T-helper 2 cell (primary cell): ENCODE measurements at regions not wholly inside any gene's neighbourhood (a gene's known extent, or its start where the extent isn't known, plus 50 kb on each side); places are given as distances from the start of the nearest gene placed in this dataset.
"Not testable (repeated sequence)": the region's sequence is repeated elsewhere in the genome, so short reads cannot be mapped to it uniquely, and the experiment has no call there.

Source experiments
- DNase-seq, 5 experiments: peaks; one replicate each; pipeline versions ENCODE4 v3.0.0 to v3.0.0-alpha.2; 2012 to 2022

DNA sequence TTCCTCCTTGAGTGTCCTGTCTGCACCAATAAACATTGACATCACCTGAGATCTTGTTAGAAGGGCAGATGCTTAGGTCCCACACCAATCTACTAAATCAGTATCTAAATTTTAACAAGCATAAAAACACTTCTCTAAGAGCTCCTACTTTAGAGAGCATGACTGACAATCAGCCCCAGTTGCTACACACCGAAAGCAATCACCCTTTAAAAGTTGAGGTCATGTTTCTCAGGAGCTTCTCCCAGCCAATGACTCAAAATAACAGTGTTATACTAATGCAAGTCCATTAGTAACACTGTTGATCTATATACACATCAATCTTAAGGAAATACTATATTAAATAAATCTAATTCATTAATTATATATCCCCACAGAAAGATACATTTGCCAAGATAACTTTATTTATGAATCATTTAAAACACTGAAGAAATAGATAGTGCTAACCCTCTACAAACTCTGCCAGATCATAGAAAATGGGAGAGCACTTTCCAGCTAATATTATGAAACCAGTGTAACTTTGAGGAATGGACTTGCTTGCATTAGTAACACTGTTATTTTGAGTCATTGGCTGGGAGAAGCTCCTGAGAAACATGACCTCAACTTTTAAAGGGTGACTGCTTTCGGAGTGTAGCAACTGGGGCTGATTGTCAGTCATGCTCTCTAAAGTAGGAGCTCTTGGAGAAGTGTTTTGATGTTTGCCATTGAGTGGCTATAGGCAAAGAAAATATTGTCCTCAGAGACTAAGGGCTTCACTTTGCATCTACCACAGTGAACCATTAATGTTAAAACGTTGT, 109.8 kb upstream of the HDX start:
- DNase-seq, result no peak

GRCh38 chrX:84634201-84634782, 132.0 kb upstream of the HDX start:
- no peak for DNase-seq

GRCh38 chrX:84666086-84666485, 163.8 kb upstream of the HDX start:
- DNase-seq, result no peak

DNA sequence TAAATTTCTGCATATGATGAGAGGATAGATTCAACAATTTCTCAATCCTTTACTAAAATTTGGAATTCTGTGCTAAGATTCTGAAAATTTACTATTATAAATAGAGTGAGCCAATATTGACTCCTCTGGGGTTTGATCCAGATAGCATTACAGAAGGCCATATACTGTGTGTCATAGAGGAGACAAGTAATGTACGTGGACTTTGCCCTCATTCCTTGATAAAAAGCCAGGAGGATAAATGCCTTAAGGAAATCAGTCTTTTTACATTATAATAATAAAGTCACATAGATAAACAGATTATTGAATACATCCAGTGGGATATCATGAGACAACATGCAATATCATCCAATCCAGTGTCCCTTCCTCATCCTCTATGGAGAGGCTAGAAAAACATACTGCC, 188.0 kb upstream of the HDX start:
- DNase-seq, result no peak

- no peak for DNase-seq
Measured at GRCh38 chrX:84709987-84710386, 207.7 kb upstream of the HDX start.

DNA sequence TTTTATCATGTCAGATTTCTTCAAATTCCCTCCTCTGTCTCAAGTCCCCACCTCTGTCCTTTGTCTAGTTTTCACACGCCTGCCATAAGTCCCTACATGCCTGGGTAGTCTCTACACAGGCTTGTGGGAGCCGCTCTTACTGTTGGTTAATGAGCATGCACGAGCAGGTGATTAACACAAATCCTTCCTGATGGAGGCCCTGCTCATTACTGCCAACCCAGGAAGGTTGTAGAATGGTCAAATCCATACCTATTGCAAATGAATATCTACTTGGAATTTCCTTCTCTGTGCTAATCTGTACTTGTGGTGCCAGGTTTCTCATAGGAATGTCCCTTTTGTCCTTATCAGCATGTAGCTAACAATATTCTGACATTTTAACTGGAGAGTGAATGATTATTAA, 208.4 kb upstream of the HDX start:
- DNase-seq, result no peak

DNA sequence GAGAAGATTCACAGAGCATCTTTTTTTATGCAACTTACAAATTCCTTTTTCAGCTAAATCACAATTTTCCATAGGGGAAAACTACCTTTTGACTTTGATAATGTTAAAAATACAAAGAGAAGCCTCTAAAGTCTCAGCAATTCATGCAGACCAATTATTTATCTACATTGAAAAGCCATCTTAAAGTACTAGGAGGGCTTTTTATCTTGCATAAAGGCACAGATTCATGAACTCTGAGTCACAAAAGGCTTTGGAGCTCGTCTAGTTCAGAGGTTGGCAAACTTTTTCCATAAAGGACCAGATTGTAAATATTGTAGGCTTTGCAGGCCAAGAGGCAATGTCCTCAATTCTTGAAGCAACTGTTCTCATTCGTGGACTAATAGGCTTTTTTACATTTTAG, 210.4 kb upstream of the HDX start:
- no peak for DNase-seq

DNA sequence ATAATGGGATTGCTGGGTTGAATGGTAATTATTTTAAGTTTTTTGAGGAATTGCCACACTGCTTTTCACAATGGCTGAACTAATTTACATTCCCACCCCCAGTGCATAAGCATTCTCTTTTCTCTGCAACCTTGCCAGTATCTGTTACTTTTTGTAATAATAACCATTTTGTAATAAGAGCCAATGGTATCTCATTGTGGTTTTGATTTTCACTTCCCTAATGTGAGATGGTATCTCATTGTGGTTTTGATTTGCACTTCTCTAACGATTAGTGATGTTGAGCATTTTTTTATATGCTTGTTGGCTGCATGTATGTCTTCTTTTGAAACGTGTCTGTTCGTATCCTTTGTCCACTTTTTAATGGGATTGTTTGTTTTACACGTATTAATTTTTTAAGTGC, 213.1 kb upstream of the HDX start:
- DNase-seq, result peak in 1 of 5 experiments; percentile 10

- no peak for DNase-seq
Measured at GRCh38 chrX:84717343-84717742, 215.1 kb upstream of the HDX start.

GRCh38 chrX:84721416-84721815, 219.2 kb upstream of the HDX start:
- DNase-seq, result no peak

DNA sequence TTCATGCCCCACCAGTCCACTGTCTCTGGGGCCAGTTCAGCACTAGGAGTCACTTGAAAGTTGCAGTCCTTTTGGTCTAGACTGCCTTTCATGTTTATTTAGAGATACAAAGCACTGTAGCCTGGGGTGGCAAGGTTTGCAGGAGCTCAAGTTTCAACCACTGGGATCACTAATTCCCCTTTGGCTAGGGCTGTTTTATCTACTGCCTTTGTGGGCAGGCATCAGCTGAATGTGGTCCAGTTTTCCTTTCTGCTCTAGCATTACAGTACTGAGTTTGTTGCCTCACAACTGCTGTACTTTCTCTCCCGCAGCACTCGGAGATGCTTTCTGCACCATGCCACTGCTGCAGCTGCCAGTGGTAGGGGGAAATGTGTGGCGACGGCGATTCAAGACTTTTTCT, 222.3 kb upstream of the HDX start:
- DNase-seq, result no peak

- DNase-seq, result no peak
Measured at GRCh38 chrX:84729408-84729807, 227.2 kb upstream of the HDX start.

GRCh38 chrX:84729809-84730208, 227.6 kb upstream of the HDX start:
- DNase-seq, result peak in 1 of 5 experiments; percentile 27

- peak in 1 of 5 experiments; percentile 2 for DNase-seq
Measured at GRCh38 chrX:84735025-84735424, 232.8 kb upstream of the HDX start.

DNA sequence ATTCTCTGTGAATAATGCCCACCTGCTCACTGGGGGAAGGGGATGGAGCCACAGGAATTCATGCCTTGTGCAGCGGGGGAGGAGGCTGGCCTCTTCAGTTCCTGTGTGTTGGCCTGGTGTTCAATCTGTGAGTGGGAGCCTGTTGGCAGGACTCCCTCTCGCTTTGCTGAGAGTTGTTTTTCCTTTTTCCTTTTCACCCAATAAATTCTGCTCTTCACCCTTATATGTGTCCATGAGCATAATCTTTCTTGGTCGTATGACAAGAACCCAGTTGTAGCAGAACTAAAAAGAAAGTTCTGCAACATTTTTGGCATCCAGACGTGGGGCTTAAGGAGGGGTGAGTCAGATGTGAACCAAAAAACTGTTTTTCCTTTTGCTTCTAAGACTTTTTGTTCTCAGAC, 235.2 kb upstream of the HDX start:
- DNase-seq, result no peak

DNA sequence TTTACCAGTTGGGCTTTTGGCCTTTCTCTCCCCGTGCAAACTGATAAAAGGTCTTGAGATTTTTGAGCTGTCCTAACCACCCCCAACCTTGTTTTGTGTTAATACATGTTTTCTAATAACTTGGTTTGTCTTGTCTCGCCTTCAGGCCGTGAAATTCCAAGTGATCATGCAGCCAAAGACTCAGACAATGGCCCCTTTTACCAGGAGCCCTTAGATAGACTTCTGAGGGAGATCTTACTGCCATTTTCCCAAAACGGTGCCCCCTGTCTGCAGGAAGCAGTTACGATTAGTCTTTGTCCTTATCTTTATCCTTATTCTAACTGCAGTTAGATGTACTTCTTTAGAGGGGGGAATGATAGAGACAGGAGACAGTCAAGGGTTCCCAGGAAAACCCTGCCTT, 245.3 kb upstream of the HDX start:
- DNase-seq, result no peak

DNA sequence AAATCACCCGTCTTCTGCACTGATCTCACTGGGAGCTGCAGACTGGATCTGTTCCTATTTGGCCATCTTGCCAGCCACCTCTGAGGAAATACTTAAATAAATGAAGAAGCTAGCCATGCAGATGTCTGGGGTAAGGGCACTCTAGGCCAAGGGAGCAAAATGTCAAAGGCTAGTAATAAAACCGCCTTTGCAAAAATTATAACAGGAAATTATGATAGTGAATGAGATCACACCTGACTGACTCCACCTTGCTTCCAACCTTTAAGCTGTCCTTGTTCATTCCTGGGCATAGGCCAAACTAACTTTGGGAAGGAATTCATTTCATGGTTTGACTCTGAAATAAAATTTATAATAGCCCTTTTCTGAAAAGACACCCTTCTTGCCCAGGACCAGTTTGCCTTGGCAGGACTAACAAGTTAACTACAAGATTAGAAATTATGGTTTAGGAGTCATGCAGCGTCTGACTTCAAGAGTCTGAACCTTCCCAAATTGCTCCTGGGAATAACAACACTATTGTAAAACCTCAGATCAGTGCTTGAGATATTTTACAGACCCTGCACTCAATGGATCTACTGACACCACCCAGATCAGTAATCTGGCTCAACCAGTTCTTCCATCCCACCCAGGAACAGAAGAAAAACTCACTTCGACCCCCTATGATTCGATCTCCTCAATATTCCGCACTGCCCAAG, 246.9 kb upstream of the HDX start:
- DNase-seq, result no peak

- DNase-seq, result no peak
Measured at GRCh38 chrX:84760560-84760959, 243.1 kb upstream of the APOOL start.

GRCh38 chrX:84796321-84796720, 207.4 kb upstream of the APOOL start:
- DNase-seq, result no peak

- DNase-seq, result no peak
Measured at GRCh38 chrX:84830836-84831235, 172.8 kb upstream of the APOOL start.

- DNase-seq, result not testable (repeated sequence)
Measured at GRCh38 chrX:84846541-84846940, 157.1 kb upstream of the APOOL start.

DNA sequence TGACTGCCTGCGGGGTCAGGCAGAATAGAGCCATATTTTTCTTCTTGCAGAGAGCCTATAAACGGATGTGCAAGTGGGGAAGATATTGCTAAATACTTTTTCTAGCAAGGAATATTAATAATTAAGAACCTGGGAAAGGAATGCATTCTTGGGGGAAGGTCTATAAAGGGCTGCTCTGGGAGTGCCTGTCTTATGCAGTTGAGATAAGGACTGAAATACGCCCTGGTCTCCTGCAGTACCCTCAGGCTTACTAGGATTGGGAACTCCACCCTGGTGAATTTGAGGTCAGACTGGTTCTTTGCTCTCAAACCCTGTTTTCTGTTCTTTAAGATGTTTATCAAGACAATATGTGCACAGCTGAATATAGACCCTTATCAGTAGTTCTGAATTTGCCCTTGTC, 152.5 kb upstream of the APOOL start:
- DNase-seq, result not testable (repeated sequence)

- not testable (repeated sequence) for DNase-seq
Measured at GRCh38 chrX:84856791-84857190, 146.9 kb upstream of the APOOL start.

GRCh38 chrX:84858771-84859170, 144.9 kb upstream of the APOOL start:
- not testable (repeated sequence) for DNase-seq
